ENCODE measurements at regions not wholly inside any gene's neighbourhood (a gene's known extent, or its start where the extent isn't known, plus 50 kb on each side); places are given as distances from the start of the nearest gene placed in this dataset.

DNA sequence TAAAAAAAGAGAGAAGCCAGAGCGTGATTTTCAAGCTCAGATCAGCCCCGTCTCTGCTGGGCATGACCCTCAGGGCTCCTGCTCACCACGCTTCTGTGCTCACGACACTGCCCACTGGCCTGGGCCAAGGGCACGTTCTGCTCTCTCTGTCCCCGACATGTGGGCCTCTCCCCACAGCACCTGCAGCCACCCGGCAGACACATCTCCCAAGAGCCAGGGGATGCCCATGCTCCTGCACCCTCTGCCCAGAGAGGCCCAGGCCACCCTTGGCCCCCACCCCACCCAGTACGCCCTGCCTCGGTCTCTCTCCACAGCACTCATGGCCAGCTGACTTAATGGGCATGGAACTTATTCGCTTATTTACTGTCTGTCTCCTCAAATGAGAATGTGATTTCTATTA is 175.4 kb upstream of the RNF32 start:
- CTCF ChIA-PET: no interaction called here
- Mint-ChIP-seq H3K27me3 (peaks cover 4% of the 10 kb centered on the region), H3K4me1 (ENCODE audit: low read depth) (no peaks in the 10 kb centered on the region), H3K4me3 (no peak overlapping the region), H3K9me3 (no peaks in the 10 kb centered on the region), H3K36me3 (ENCODE audit: low read depth) (no peaks in the 10 kb centered on the region), H3K27ac (no peak overlapping the region)
- intact Hi-C loops (cut with DNase I, micrococcal nuclease): no loop called here
- Histone ChIP-seq H3K4me1 (ENCODE audit: insufficient read depth, low read length) (no peaks in the 10 kb centered on the region), H3K36me3 (ENCODE audit: insufficient read depth, low read length) (no peaks in the 10 kb centered on the region), H3K27ac (ENCODE audit: low read depth in 1 of 2, low read length in 2 of 2) (no peak overlapping the region), H3K9me3 (ENCODE audit: control insufficient read depth in 1 of 2, insufficient read depth in 1 of 2, low read length in 2 of 2) (peaks cover 0 to 12% of the 10 kb centered on the region in 2 experiments), H3K27me3 (ENCODE audit: control insufficient read depth in 1 of 2, insufficient read depth in 2 of 2, low read length in 2 of 2) (no peaks in the 10 kb centered on the region), H3K4me3 (ENCODE audit: low read length) (no peak overlapping the region)
- ATAC-seq (ENCODE audit: poor library complexity) (no peak), DNase-seq (no peak)
- POLR2A ChIA-PET: no interaction called here
- TF ChIP-seq, protein P1, sequence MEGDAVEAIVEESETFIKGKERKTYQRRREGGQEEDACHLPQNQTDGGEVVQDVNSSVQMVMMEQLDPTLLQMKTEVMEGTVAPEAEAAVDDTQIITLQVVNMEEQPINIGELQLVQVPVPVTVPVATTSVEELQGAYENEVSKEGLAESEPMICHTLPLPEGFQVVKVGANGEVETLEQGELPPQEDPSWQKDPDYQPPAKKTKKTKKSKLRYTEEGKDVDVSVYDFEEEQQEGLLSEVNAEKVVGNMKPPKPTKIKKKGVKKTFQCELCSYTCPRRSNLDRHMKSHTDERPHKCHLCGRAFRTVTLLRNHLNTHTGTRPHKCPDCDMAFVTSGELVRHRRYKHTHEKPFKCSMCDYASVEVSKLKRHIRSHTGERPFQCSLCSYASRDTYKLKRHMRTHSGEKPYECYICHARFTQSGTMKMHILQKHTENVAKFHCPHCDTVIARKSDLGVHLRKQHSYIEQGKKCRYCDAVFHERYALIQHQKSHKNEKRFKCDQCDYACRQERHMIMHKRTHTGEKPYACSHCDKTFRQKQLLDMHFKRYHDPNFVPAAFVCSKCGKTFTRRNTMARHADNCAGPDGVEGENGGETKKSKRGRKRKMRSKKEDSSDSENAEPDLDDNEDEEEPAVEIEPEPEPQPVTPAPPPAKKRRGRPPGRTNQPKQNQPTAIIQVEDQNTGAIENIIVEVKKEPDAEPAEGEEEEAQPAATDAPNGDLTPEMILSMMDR (IDR thresholded peaks at IDR 0.05): no peak

- H3K27ac ChIP-seq (ENCODE audit: low read depth in 1 of 2, low read length in 2 of 2): no peak overlapping the region
- DNase-seq (no peak), ATAC-seq (ENCODE audit: poor library complexity) (no peak)
- peaks cover 5% of the 10 kb centered on the region for H3K27me3 Mint-ChIP-seq
- no peaks in the 10 kb centered on the region for H3K4me1 Mint-ChIP-seq (ENCODE audit: low read depth)
- H3K4me3 ChIP-seq (ENCODE audit: low read length): no peak overlapping the region
- ChIA-PET CTCF (no interaction called here), POLR2A (no interaction called here)
- no peaks in the 10 kb centered on the region for H3K36me3 ChIP-seq (ENCODE audit: insufficient read depth, low read length)
- TF ChIP-seq, protein P1 (IDR thresholded peaks at IDR 0.05): no peak
- no peak overlapping the region for H3K4me3 Mint-ChIP-seq
- intact Hi-C loops (cut with DNase I, micrococcal nuclease): no loop called here
- H3K9me3 Mint-ChIP-seq: no peaks in the 10 kb centered on the region
- H3K27me3 ChIP-seq (ENCODE audit: control insufficient read depth in 1 of 2, insufficient read depth in 2 of 2, low read length in 2 of 2): no peaks in the 10 kb centered on the region
- H3K27ac Mint-ChIP-seq: no peak overlapping the region
- no peaks in the 10 kb centered on the region for H3K4me1 ChIP-seq (ENCODE audit: insufficient read depth, low read length)
- no peaks in the 10 kb centered on the region for H3K36me3 Mint-ChIP-seq (ENCODE audit: low read depth)
- peaks cover 0 to 12% of the 10 kb centered on the region in 2 experiments for H3K9me3 ChIP-seq (ENCODE audit: control insufficient read depth in 1 of 2, insufficient read depth in 1 of 2, low read length in 2 of 2)
Observed at GRCh38 chr7:156464339-156464738, 176.2 kb upstream of the RNF32 start.

DNA sequence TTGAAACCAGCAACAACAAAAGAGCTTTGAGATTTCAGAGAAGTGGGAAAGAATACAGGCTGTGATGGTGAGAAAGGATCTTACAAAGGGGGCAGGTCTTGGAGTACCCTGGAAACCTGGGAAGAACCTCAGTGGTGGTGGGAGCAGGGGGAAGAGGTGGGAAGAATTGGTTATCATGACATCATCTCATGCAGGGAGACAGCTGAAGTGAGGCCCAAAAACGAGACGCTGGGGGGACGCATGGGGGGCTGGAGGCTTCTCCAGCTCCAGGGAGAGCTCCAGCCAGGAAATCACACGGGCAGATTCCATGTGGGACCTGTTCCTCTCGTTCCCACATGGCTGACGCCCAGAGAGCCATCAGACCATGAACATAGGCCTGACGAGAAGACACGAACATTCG is 177.3 kb upstream of the RNF32 start:
- no peaks in the 10 kb centered on the region for H3K9me3 Mint-ChIP-seq
- TF ChIP-seq, protein P1 (IDR thresholded peaks at IDR 0.05): no peak
- Histone ChIP-seq H3K36me3 (ENCODE audit: insufficient read depth, low read length) (no peaks in the 10 kb centered on the region), H3K27me3 (ENCODE audit: control insufficient read depth in 1 of 2, insufficient read depth in 2 of 2, low read length in 2 of 2) (no peaks in the 10 kb centered on the region), H3K9me3 (ENCODE audit: control insufficient read depth in 1 of 2, insufficient read depth in 1 of 2, low read length in 2 of 2) (peaks cover 0 to 12% of the 10 kb centered on the region in 2 experiments), H3K4me1 (ENCODE audit: insufficient read depth, low read length) (no peaks in the 10 kb centered on the region), H3K4me3 (ENCODE audit: low read length) (no peak overlapping the region), H3K27ac (ENCODE audit: low read depth in 1 of 2, low read length in 2 of 2) (no peak overlapping the region)
- ChIA-PET POLR2A (no interaction called here), CTCF (no interaction called here)
- no peaks in the 10 kb centered on the region for H3K36me3 Mint-ChIP-seq (ENCODE audit: low read depth)
- ATAC-seq (ENCODE audit: poor library complexity): no peak
- H3K4me3 Mint-ChIP-seq: no peak overlapping the region
- DNase-seq: no peak
- H3K27ac Mint-ChIP-seq: no peak overlapping the region
- H3K4me1 Mint-ChIP-seq (ENCODE audit: low read depth): no peaks in the 10 kb centered on the region
- intact Hi-C loops (cut with DNase I, micrococcal nuclease): no loop called here
- peaks cover 13% of the 10 kb centered on the region for H3K27me3 Mint-ChIP-seq

Measured in CD4-positive, alpha-beta T cell (primary cell).